Fibroblast of skin of back (primary cell): ENCODE measurements at regions not wholly inside any gene's neighbourhood (a gene's known extent, or its start where the extent isn't known, plus 50 kb on each side); places are given as distances from the start of the nearest gene placed in this dataset.
"Not testable (repeated sequence)": the region's sequence is repeated elsewhere in the genome, so short reads cannot be mapped to it uniquely, and the experiment has no call there.

Source experiments
- DNase-seq: peaks from one replicate; pipeline ENCODE4 v3.0.0-alpha.2; 2013

DNA sequence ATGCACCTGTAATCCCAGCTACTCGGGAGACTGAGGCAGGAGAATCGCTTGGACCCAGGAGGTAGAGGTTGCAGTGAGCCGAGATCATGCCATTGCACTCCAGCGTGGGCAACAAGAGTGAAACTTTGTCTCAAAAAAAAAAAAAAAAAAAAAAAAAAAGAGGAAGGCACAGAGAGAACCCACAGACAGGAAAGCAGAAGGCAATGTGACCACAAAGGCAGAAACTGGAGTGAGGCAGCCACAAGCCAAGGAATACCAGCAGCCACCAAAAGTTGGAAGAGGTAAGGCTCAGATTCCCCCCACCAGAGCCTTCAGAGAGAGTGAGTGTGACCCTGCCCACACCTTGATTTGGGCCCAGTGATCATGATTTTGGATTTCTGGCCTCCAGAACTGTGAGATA lies 54.7 kb upstream of the E2F3 start:
- DNase-seq, result not testable (repeated sequence)

DNA sequence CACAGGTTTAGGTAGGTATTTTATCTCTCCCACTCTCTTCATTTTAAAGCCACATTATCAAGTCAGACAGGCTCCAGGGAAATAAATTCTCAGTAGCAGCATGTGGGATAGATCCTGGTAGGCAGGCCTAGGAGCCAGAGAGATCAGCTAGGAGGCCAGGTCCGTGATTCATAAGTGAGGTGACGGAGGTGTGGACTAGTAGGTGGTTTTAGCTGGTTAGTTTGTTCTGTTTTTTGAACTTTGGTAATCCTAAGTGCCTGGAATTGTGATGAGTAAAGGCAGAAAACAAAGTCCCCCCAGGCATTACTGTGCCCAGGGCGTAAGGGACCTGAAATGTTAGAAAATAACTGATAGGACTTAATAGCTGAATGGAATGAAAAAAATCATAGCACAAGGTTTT lies 53.6 kb upstream of the E2F3 start:
- DNase-seq, result no peak

DNA sequence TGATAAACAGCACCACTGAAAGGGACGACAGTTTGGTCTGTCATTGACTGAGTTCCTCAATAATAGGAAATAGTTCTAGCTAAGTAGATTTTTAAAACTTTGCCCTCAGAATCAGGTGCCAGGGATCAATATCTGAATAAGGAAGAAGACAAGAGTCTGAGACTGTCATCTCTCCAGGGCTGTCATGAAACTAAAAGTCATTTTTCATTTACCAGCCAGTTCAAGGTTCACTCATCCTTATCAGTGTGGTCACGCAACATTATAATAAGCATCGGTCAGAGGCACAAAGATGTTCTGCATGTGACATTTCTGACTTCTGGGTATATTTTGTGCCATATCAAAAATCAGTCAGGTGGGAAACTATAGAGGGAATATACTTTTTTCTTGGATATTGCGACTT lies 52.5 kb upstream of the E2F3 start:
- DNase-seq, result no peak

DNA sequence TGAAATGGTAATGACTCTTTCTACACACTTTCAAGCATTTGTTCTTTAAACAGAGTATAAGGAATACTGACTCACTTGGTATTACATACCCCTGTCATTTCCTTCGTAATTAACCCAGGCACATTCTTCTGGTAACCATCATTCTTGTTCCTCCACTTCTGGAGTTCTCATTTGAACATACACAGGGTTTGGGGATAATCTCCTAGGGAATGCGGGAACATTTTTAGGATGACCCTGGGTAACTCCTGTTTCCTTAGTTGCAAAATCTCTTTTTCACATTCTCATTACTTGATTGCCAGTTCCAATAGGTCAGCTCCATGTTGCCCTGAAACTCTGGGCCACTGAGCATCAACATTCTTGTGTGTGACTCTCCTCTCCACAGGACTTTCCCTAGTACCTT lies 51.5 kb upstream of the E2F3 start:
- peak; percentile 51 for DNase-seq

DNA sequence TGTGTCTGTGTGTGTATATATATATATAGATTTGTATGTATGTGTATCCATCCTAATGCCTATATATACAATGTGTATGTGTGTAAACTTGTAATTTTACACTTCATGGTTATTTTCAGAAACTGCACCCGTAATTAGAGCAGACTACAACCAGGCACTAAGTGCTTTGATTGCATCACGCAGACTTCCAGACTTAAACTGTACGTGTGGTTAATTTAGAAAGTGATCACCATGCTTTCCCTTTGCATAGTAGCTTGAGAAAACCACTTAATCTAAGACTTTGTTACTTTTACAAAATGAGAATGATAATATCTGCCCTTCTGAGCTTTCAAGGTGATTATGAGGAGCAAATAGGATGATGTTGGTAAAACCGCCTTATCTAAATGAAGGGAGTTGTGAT lies 50.1 kb upstream of the E2F3 start:
- no peak for DNase-seq
